Kidney glomerular epithelial cell (primary cell): ENCODE measurements at regions not wholly inside any gene's neighbourhood (a gene's known extent, or its start where the extent isn't known, plus 50 kb on each side); places are given as distances from the start of the nearest gene placed in this dataset.

ENCODE experiments used
- DNase-seq: peaks from one replicate; lab custom pipeline; 2025; lab: John Stamatoyannopoulos, UW

- no peak for DNase-seq
Observed at GRCh38 chr13:105063676-105064075, 1471.8 kb downstream of the EFNB2 start.

DNA sequence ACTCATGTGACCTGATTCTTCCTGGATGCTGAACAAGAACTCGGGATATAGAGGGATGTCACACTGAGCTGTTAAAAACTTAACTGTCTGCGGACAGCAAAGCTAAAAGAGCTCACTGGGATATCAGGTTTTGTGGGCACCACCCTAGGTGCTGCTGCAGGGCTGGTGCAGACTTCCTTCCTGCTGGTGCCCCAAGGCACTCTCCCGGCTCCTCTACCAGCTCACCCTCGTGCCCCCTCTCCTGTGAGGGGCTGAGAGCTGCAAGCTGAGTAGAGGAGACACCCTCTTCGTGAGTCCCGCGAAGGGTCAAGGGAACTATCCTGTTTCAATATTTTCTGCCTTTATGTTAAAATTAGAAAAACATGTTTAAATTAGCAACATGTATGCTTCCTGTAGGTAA is 1475.7 kb downstream of the EFNB2 start:
- no peak for DNase-seq

- no peak for DNase-seq
Observed at GRCh38 chr13:105058517-105058916, 1476.9 kb downstream of the EFNB2 start.

DNA sequence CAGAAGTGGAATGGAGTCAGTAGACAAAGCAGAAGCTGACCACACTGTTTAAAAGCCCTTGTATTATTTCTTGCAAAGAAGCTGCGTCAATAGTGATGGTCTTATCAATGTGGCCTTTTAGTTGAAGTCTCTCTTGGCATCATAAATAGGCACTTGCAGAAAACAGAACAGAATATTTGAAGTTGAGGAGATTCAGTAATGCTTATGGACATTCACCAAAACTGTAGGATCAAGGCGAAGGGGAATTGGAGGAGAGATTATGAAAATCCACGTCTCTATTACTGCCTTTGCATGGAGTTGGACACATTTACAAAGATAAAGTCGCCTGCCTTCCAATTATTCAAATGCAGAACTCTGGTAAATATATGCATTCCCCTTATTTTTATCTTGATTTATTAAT is 1482.8 kb downstream of the EFNB2 start:
- DNase-seq, result no peak

DNA sequence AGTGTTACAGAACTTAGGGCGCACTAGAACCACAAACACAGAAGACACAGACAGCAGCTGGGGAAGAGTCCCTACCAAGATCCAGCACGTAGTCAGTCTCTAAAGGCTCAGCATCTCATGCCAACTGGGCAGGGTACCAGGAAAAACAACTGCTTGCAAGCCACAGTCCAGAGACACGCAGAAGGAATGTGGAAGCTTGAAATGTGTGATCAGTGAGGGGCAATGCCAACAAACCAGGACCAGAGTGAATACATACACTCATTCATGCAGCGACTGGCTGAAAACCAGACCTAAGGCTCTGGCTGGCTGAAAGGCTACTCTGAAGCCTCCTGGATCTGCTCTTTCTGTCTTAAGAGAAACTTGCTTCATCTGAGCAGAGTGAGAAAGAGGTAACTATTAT is 1484.8 kb downstream of the EFNB2 start:
- DNase-seq, result peak; percentile 33

DNA sequence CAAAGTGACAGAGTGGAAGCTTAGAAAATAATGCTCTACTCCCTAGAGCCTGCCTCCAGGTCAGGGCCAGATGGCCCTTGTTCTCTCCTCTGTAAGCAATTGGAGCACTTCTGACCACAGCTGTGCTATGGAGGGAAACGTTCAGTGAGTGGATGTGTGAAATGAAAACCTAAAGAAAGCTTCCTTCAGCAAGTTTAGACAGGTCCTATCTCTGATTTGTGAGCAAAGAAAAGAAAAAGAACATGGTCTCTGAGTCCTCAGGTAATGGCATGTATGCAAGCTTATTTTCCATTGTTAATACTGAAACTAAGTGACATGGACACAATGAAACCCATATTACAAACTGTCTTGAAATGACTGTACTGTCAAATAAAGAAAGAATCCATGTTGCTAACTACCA is 1486.8 kb downstream of the EFNB2 start:
- DNase-seq, result no peak

DNA sequence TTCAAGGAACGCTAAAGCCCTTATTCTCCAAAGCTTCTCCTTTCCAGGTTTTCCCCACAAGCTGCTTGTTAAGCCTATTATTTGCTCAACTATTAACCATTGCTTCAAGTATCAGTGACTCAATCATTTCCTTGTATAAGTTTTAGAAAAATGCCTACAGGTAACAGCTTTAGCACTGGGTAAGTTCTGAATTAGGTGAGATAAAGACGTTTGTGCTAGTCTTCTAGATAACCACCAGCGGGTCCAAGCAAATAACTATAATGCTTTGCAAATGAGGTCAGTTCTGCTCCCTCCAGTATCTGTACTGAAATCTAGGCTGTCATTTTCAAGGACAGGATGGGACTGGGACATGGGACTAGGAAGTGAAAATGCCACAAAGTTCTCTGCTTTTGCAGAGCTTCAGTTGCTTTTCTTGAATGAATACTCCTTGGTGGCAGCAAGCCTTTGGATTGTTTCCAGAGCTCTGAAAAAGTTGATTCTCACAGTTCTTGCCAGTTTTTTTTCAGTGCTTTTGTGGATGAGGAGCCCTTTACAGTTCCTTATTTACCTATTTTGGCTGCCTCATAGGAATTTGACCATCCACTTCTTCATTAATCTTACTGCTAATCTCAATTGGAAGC is 1487.7 kb downstream of the EFNB2 start:
- DNase-seq, result no peak

DNA sequence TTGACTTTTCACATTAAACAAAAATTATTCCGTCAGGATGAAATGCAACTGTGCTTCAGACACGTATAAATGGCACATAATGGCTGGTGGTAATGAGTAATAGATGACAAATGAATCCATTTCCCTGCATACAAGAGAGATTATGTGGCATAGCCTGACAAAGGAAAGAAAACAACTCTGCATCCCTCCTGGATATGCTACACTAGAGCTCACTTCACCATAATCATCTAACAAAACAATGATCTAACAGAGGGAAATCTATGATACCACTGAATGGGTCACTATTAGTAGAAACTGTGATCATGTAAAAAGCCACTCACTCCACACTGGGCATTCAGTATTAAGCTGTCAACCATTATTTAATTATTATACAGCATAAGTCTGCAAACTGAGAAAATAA is 1498.4 kb downstream of the EFNB2 start:
- DNase-seq, result peak; percentile 88

- DNase-seq, result no peak
Observed at GRCh38 chr13:105035092-105035491, 1500.4 kb downstream of the EFNB2 start.

- DNase-seq, result no peak
Observed at GRCh38 chr13:105033999-105034398, 1501.5 kb downstream of the EFNB2 start.

DNA sequence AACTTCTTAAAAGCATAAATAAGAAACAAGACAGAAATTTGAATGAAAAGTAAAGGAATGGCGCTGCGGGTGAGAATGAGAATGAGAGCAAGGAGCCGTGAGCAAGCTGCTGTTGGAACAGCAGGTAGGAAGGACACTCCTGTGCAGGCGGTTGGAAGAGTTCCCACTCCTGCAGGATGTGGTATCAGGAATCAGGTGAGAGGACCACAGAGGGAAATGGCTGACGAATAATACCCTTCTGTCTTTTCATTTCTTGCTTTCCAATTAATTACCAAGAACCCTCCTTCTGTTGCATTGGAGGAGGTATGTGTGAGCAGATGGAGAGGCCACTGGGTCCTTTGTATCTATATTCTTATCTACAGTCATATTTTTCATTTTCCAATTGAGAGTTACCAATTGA is 1504.2 kb downstream of the EFNB2 start:
- DNase-seq, result no peak

DNA sequence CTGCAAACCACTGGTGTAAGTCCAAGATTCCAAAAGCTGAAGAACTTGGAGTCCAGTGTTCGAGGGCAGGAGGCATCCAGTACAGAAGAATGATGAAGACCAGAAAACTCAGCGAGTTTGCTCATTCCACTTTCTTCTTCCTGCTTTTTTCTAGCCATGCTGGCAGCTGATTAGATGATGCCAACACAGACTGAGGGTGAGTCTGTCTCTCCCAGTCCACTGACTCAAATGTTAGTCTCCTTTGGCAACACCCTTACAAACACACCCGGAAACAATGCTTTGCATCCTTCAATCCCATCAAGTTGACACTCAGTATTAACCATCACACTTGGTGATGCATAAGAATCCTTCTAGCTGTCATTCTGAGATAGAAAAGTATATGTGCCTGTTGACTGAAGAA is 1504.6 kb downstream of the EFNB2 start:
- no peak for DNase-seq

DNA sequence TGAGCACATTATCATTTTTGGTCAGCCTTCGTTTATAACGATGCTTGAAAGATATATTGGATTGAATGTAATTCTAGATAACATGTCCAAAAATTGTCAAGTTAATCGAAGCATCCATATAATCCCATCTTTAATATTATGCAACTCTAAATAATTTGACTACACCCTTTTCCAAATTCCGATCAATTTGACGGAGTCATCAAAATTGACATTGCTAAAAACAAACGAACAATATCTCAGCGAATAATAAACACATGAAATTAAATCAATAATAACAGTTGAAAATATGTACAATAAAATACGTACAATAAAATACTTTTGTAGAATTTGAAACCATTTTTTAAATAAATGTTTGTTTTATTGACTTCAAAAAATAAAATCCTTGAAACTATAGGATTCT is 1516.4 kb downstream of the EFNB2 start:
- no peak for DNase-seq

DNA sequence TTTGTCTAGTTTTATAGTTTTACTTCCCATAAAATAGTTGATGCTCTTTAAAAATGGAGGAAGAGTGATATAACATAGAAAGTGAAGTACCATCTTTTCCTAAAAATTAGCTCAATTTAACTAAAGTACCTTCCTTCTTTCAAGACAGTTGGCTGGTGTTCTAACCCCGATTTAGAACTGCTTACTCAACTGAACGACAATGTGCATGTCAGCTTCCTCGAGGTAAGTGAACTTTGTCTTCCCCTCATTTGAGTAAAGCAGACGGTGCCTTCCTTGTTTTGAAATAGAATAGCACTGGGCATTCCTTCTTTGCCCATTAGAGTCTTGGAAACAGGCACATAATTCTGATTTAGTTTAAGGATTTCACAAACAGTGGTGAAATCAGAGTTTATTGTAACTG is 1519.2 kb downstream of the EFNB2 start:
- DNase-seq, result no peak

- DNase-seq, result peak; percentile 3
Observed at GRCh38 chr13:105008604-105009003, 1526.9 kb downstream of the EFNB2 start.

DNA sequence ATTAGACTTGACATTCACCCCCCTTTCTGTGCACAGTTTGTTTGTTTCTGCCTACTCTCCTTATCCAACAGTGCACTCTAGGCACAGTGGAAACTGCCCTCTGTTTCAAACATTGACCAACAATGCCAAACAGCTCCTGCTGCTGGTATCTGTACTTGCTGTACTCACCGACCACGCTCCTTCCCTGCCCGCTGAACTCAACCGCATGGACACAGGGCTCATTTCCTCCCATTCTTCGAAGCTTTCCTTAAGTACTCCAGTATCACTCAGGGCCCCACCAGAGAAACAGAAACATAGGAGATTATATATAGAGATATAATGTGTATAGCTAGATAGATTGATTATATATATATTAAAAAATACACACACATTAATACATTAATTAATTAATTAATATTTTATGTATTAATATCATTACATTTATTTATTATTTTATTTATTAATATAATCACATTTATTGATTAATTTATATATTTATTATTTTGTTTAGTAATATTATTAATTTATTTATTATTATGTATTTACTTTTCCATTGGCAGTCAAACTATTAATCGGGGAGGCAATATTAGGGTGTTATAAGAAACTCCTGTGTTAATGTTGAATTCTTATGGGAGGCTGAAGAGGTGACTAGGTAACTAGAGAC is 1528.2 kb downstream of the EFNB2 start:
- DNase-seq, result no peak

DNA sequence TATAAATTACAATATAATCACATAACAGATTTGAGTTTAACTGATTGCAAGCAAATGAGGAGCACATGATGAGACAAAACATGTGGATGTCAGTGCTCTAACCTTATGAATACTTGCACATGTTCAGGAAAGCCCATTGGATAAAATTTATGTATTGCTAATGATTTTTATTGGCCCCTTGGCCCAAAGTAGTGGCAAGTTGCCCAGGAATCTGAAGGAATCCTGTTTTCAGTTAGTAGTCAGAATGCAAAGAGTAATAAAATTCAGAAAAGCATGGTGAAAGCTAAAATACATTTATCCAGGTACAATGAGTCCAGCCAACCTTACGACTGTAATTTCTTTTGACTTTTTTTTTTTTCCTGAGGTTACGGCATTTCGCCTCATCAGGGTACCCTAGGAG is 1539.4 kb downstream of the EFNB2 start:
- DNase-seq, result no peak

DNA sequence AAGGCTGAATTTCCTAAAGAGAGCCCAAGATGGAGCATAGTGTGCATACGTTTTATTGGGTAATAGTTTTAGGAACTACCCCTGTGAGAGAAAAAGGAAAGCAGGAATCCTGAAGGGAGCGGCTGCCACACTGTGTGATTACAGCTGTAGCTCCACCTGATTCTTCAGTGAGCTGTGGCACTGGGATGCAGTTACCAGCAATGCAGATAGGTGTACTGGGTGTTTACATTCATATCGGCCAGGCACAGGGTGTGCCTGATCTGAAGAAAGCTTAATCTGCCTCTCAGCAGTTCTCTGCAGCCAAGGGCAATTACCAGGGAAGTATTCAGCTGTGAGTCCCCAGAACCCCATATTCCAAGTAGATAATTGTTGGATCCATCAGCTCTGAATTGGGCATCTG is 1541.8 kb downstream of the EFNB2 start:
- DNase-seq, result no peak

- no peak for DNase-seq
Observed at GRCh38 chr13:104987621-104988020, 1547.8 kb downstream of the EFNB2 start.

GRCh38 chr13:104984296-104984818 is 1551.1 kb downstream of the EFNB2 start:
- peak; percentile 1 for DNase-seq

DNA sequence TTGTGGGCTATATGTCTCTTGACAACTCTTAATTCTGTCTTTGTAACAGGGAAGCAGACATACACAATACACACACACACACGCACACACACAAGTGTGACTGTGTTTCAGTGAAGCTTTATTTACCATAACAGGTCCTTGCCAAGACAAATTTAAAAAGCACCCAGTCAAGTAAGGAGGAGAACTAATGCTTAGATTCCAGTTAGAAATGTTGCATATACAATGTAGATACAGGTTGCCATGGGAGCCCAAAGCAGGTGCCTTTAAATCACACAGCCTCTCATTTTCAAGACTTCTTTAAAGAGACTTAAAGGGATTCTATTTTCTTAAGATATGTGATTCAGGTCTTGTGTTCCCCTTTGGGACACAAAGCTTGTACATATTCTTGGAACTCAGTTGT is 1551.9 kb downstream of the EFNB2 start:
- no peak for DNase-seq

DNA sequence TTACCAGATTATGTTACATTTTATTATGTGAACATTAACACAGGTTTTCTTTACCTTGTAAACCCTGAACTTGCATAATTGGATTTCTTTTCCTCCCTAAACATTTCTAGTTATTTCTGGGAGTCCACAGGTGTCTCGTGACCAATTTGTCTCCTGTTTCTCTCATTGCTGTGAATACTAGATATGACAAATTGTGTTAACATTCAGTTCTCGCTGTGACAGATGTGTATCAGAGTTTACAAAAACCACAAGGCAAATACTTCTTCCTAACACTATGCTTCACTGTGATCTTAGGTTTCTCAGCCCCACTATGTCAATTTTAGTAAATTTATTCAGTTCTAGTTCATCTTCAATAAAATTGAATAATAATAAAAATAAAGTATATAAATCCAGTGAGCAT is 1554.9 kb downstream of the EFNB2 start:
- no peak for DNase-seq

GRCh38 chr13:104979281-104980030 is 1556.0 kb downstream of the EFNB2 start:
- DNase-seq, result no peak
